ENCODE measurements at regions not wholly inside any gene's neighbourhood (a gene's known extent, or its start where the extent isn't known, plus 50 kb on each side); places are given as distances from the start of the nearest gene placed in this dataset.
"Not testable (repeated sequence)": the region's sequence is repeated elsewhere in the genome, so short reads cannot be mapped to it uniquely, and the experiment has no call there.

DNA sequence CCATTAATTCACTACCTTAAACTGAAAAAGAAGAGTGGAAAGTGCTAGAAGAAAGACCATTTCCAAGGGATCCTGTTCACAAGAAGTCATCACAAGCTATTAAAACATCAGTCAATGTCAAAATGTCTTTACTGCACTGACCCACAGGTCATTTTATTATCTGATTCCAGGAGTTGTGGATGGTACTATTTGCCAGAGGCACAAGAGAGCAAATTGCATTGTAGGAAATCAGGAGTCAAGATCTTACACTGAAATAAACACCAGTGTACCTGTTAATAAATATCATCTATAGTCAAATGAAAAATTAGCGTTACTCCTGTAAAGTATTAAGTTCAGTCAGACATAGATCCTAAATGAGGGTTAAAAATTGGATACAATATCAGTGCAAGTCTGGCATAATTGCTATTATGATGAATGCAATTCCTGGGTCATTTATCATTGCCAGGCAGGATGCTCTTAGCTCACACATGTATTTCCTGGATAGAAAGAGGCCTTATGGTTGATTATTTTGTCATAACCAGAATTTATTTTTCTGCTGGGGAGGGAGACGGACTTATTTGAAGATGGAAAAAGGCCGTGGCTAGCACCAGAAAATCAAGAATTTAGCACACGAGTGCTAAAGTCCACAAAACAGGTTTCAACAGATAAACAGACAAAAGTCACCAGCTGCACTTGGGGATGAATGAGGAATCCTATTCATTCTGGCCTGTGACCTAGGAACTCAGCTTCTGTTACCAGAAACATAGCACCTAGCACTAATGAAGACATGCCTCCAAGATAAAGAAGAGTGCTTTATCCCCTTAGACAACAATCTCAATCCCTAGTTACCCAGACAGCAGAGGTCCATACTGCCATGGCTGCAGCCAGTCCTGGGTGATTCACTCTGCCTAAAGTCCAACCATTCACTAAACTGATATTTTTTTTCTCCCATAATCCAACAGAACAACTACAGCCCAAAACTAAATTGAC lies 683.1 kb upstream of the POM121L12 start:
- Histone ChIP-seq H3K36me3 (no peaks in the 10 kb centered on the region), H3K27ac (no peak overlapping the region), H3K27me3 (no peaks in the 10 kb centered on the region), H3K9me3 (no peaks in the 10 kb centered on the region), H3K4me1 (no peaks in the 10 kb centered on the region), H3K4me3 (no peak overlapping the region)
- intact Hi-C loops (cut with DNase I; ENCODE audit: low total_unique reads) = no loop called here
- no peak for DNase-seq
- TF ChIP-seq CTCF (IDR thresholded peaks at IDR 0.05) = no peak

DNA sequence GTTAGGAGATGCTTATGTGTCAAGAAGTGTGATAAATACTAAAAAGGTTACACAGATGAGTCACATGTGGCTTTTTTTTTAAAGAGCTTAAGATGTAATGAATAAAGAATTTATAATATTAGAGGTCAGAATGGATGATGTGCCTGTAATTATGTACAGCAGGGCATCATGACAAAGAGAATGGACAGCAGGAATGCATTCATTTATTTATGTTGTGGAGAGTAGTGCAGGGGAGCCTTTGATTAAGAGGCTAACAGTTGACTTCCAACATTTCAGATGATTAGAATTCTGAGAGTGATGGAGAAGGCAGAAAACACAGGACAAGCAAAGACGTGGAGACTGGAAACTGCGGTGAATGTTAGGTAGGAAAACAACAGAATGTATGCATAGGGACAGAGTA lies 691.4 kb upstream of the POM121L12 start:
- H3K4me1 ChIP-seq = no peaks in the 10 kb centered on the region
- TF ChIP-seq CTCF (IDR thresholded peaks at IDR 0.05) = no peak
- no peak for DNase-seq
- H3K36me3 ChIP-seq = no peaks in the 10 kb centered on the region
- intact Hi-C loops (cut with DNase I; ENCODE audit: low total_unique reads) = no loop called here
- no peak overlapping the region for H3K4me3 ChIP-seq
- H3K27ac ChIP-seq = no peak overlapping the region
- H3K9me3 ChIP-seq = no peaks in the 10 kb centered on the region
- no peaks in the 10 kb centered on the region for H3K27me3 ChIP-seq

- Histone ChIP-seq H3K4me1 (no peaks in the 10 kb centered on the region), H3K27ac (no peak overlapping the region), H3K27me3 (no peaks in the 10 kb centered on the region), H3K4me3 (no peak overlapping the region), H3K9me3 (no peaks in the 10 kb centered on the region), H3K36me3 (no peaks in the 10 kb centered on the region)
- no peak for DNase-seq
- TF ChIP-seq CTCF (IDR thresholded peaks at IDR 0.05) = no peak
- intact Hi-C loops (cut with DNase I; ENCODE audit: low total_unique reads) = no loop called here
Measured at GRCh38 chr7:52340067-52340466, 695.4 kb upstream of the POM121L12 start.

DNA sequence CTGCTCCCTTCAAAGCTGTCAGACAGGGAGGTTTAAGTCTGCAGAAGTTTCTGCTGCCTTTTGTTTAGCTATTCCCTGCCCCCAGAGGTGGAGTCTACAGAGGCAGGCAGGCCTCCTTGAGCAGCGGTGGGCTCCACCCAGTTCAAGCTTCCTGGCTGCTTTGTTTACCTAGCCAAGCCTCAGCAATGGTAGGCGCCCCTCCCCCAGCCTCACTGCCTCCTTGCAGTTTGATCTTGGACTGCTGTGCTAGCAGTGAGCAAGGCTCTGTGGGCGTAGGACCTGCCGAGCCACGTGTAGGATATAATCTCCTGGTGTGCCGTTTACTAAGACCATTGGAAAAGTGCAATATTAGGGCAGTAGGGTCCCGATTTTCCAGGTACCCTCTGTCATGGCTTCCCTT lies 707.1 kb upstream of the POM121L12 start:
- H3K9me3 ChIP-seq; H3K4me3 ChIP-seq; intact Hi-C loops (cut with DNase I; ENCODE audit: low total_unique reads); H3K27ac ChIP-seq; DNase-seq; H3K27me3 ChIP-seq; H3K4me1 ChIP-seq; H3K36me3 ChIP-seq: not testable (repeated sequence)

DNA sequence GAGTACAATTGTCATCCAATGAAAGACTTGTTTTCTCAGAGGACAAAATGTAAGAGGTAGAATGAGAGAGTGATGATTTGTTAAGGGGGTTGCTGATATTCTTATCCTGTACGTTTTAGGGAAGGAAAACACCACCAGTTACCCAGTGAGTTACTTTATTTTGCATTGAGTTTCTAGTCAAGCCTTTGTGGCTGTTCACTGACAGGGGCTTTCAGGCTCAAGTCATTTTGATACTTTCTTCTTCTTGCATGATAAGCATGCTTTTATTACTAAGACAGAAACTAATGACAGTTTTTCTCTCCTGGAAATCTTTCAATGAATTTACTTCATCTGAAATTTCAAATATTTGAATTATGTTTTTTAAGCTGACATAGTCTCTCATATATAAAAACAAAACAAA lies 710.2 kb upstream of the POM121L12 start:
- Histone ChIP-seq H3K4me3 (no peak overlapping the region), H3K9me3 (peaks cover 0 to 9% (median 0%) of the 10 kb centered on the region in 3 donors), H3K27me3 (no peaks in the 10 kb centered on the region), H3K36me3 (no peaks in the 10 kb centered on the region), H3K27ac (no peak overlapping the region), H3K4me1 (no peaks in the 10 kb centered on the region)
- intact Hi-C loops (cut with DNase I; ENCODE audit: low total_unique reads) = no loop called here
- DNase-seq = no peak
- no peak for TF ChIP-seq CTCF (IDR thresholded peaks at IDR 0.05)

GRCh38 chr7:52323202-52323746 lies 712.2 kb upstream of the POM121L12 start:
- H3K27me3 ChIP-seq = no peaks in the 10 kb centered on the region
- H3K9me3 ChIP-seq = peaks cover 0 to 5% (median 0%) of the 10 kb centered on the region in 3 donors
- H3K4me1 ChIP-seq = no peaks in the 10 kb centered on the region
- H3K4me3 ChIP-seq = no peak overlapping the region
- H3K36me3 ChIP-seq = no peaks in the 10 kb centered on the region
- DNase-seq = no peak
- no peak for TF ChIP-seq CTCF (IDR thresholded peaks at IDR 0.05)
- intact Hi-C loops (cut with DNase I; ENCODE audit: low total_unique reads) = no loop called here
- no peak overlapping the region for H3K27ac ChIP-seq

Data from tibial artery (tissue), 4 donors.